RWPE1 (cell line): ENCODE measurements at regions not wholly inside any gene's neighbourhood (a gene's known extent, or its start where the extent isn't known, plus 50 kb on each side); places are given as distances from the start of the nearest gene placed in this dataset.
"Not testable (repeated sequence)": the region's sequence is repeated elsewhere in the genome, so short reads cannot be mapped to it uniquely, and the experiment has no call there.

Source experiments
- CTCF ChIA-PET: fragments of 350-600 bp; sonication (Branson Sonifier 250); formaldehyde crosslinking; extraction: SDS; loops from one replicate; lab custom pipeline; 2021; lab: Yijun Ruan, JAX
- POLR2A ChIA-PET: fragments of 400-600 bp; formaldehyde crosslinking; extraction: SDS; loops from one replicate; lab custom pipeline; 2020; ENCODE audit warnings: antibody characterized with exemption; ENCODE audit not compliant: low non-redundant PET; lab: Yijun Ruan, JAX
- DNase-seq: peaks from one replicate; pipeline ENCODE4 v3.0.0; 2012; ENCODE audit warnings: low spot score
- H3K27ac ChIP-seq: fragments of 450-650 bp; 2 replicates; pipeline ENCODE4 v1.5.1; 2017
- TF ChIP-seq, protein P1 (sequence below): fragments of 450-650 bp; conservative IDR thresholded peaks from 2 replicates; pipeline ENCODE4 v1.5.1; 2017; ENCODE audit warnings: low read depth, mild to moderate bottlenecking

DNA sequence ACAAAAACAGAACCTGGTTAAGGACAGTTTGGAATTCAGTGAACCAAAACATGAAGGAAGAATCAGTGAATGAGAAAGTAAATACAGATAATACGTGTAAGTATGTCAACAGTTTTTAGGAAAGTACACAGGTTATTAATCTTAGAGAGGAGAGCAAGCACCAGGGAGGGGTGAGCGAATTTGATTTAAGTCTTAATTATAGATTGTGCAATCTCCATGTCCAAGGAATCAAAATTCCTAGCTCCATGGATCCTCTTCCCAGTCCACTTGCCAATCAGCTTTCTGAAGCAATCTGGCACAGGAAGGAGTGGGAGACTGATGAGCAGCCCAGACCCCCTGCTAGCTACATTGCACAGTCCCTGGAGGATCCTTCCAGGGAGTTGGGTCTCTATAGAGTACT, 346.4 kb downstream of the SETD4 start:
- POLR2A ChIA-PET = no interaction called here
- DNase-seq = no peak
- CTCF ChIA-PET = no interaction called here
- TF ChIP-seq, protein P1, sequence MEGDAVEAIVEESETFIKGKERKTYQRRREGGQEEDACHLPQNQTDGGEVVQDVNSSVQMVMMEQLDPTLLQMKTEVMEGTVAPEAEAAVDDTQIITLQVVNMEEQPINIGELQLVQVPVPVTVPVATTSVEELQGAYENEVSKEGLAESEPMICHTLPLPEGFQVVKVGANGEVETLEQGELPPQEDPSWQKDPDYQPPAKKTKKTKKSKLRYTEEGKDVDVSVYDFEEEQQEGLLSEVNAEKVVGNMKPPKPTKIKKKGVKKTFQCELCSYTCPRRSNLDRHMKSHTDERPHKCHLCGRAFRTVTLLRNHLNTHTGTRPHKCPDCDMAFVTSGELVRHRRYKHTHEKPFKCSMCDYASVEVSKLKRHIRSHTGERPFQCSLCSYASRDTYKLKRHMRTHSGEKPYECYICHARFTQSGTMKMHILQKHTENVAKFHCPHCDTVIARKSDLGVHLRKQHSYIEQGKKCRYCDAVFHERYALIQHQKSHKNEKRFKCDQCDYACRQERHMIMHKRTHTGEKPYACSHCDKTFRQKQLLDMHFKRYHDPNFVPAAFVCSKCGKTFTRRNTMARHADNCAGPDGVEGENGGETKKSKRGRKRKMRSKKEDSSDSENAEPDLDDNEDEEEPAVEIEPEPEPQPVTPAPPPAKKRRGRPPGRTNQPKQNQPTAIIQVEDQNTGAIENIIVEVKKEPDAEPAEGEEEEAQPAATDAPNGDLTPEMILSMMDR = no peak
- no peak overlapping the region for H3K27ac ChIP-seq

GRCh38 chr21:35711661-35712060, 348.7 kb downstream of the SETD4 start:
- DNase-seq = no peak
- ChIA-PET CTCF (no interaction called here), POLR2A (no interaction called here)
- TF ChIP-seq, protein P1 = no peak
- no peak overlapping the region for H3K27ac ChIP-seq

GRCh38 chr21:35711213-35711612, 349.1 kb downstream of the SETD4 start:
- DNase-seq = no peak
- no peak overlapping the region for H3K27ac ChIP-seq
- TF ChIP-seq, protein P1 = no peak
- CTCF ChIA-PET = no interaction called here
- POLR2A ChIA-PET = no interaction called here

DNA sequence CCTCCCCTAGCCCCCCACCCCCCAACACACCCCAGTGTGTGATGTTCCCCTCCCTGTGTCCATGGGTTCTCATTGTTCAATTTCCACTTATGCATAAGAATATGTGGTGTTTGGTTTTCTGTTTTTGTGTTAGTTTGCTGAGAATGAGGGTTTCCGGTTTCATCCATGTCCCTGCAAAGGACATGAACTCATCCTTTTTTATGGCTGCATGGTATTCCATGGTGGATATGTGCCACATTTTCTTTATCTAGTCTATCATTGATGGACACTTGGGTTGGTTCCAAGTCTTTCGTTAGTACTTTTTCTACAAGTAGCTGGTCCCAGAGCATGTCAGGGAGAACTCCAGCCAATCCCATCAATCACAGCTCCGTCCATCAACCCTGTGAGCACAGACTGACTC, 350.3 kb downstream of the SETD4 start:
- POLR2A ChIA-PET, DNase-seq, H3K27ac ChIP-seq, CTCF ChIA-PET: not testable (repeated sequence)

- TF ChIP-seq, protein P1 = no peak
- no peak overlapping the region for H3K27ac ChIP-seq
- DNase-seq = no peak
- CTCF ChIA-PET = no interaction called here
- POLR2A ChIA-PET = no interaction called here
These were observed 354.4 kb downstream of the SETD4 start for GRCh38 chr21:35705888-35706287.

DNA sequence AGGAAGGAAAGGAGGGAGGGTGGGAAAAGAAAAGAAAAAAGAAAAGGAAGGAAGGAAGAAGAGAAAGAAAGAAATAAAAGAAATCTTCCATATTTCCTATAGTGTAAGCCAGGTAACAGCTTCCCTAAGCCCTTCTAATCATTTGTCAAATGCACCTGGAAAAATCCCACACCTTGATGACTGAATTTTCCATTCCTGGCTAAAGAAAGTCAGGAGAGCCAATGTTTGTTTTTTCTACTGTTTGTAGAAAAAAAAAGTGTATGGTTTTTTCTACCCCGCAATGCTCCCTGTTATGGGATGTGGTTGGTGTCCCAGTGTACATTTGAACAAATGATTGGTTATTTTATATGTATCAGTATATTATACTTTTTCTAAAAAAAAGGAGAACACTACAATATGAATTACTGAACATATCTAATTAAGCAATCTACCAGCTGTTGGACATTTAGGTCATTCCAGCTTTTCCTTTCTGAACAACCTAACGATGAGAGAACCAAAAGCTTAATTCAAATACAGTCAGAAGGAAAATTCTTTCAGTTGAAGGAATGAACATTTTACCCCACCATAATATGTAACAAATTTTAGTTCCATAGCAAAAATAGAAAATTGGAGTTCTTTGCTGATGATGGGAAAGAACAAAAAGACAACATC, 355.0 kb downstream of the SETD4 start:
- H3K27ac ChIP-seq = no peak overlapping the region
- TF ChIP-seq, protein P1 = no peak
- CTCF ChIA-PET = no interaction called here
- POLR2A ChIA-PET = no interaction called here
- no peak for DNase-seq

DNA sequence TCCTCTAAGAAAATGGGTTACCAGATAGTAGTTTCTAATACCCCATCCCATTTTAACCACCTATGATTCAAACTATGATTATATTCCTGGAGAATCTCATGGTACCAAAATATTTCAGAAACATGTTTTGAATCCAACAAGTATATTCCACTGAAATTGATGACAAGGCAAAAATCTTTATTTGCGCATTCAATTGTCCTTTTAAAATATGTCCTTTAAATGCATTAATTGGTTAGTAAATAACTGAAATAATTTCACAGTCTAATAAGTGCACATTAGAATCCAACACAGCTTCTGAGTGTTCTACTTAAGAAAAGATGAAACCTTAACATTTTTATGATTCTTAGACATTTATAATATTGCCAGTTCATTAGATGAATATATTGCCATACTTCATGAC, 356.6 kb downstream of the SETD4 start:
- TF ChIP-seq, protein P1 = no peak
- no peak overlapping the region for H3K27ac ChIP-seq
- CTCF ChIA-PET = no interaction called here
- POLR2A ChIA-PET = no interaction called here
- no peak for DNase-seq
